H1 (cell line): ENCODE measurements at regions not wholly inside any gene's neighbourhood (a gene's known extent, or its start where the extent isn't known, plus 50 kb on each side); places are given as distances from the start of the nearest gene placed in this dataset.

Source experiments
- CTCF ChIA-PET: fragments of 300-600 bp; sonication (Branson Sonifier 250); formaldehyde crosslinking; loops from one replicate; lab custom pipeline; 2021; ENCODE audit not compliant: partially characterized antibody; lab: Charles Lee
- POLR2A ChIA-PET: fragments of 300-600 bp; sonication (Branson Sonifier 250); formaldehyde crosslinking; loops from one replicate; lab custom pipeline; 2021; ENCODE audit warnings: inconsistent platforms; ENCODE audit not compliant: partially characterized antibody; lab: Charles Lee
- DNase-seq, 2 experiments: peaks; one replicate each; pipeline versions ENCODE4 v3.0.0 to v3.0.0-alpha.2; 2010 to 2022; ENCODE audit warnings: low spot score in 2 of 2, low read depth in 1 of 2, mixed read lengths in 1 of 2
- FAIRE-seq: peaks from 2 replicates; lab custom pipeline; 2011; peaks lifted over from hg19 to GRCh38; lab: Jason Lieb, UNC
- H2AFZ ChIP-seq: 2 replicates; pipeline ENCODE4 v1.8.1; 2012; ENCODE audit warnings: low read length, inconsistent platforms
- H2AK5ac ChIP-seq: 2 replicates; pipeline ENCODE4 v1.6.1; 2013; ENCODE audit warnings: low read depth, low read length
- H2BK120ac ChIP-seq: replicated peaks from 2 replicates; pipeline ENCODE3; 2013; ENCODE audit warnings: low read depth, low read length, inconsistent platforms
- H2BK12ac ChIP-seq: 2 replicates; pipeline ENCODE4 v1.6.1; 2013; ENCODE audit warnings: low read depth, low read length
- H2BK15ac ChIP-seq: 2 replicates; pipeline ENCODE4 v1.6.1; 2013; ENCODE audit warnings: low read length
- H2BK20ac ChIP-seq: 2 replicates; pipeline ENCODE4 v1.6.1; 2013; ENCODE audit warnings: low read length
- H2BK5ac ChIP-seq: 2 replicates; pipeline ENCODE4 v1.6.1; 2013; ENCODE audit warnings: low read depth, low read length
- H3K14ac ChIP-seq: 2 replicates; pipeline ENCODE4 v1.6.1; 2013; ENCODE audit warnings: inconsistent platforms; ENCODE audit not compliant: insufficient read length
- H3K18ac ChIP-seq: 2 replicates; pipeline ENCODE4 v1.6.1; 2013; ENCODE audit warnings: low read length; ENCODE audit errors: extremely low read depth
- H3K23ac ChIP-seq: 2 replicates; pipeline ENCODE4 v1.6.1; 2013; ENCODE audit warnings: inconsistent platforms; ENCODE audit not compliant: insufficient read length
- H3K23me2 ChIP-seq: 2 replicates; pipeline ENCODE4 v1.6.1; 2013; ENCODE audit warnings: low read depth, low read length
- H3K27ac ChIP-seq: 2 replicates; pipeline ENCODE4 v1.6.1; 2011; ENCODE audit warnings: low read depth, low read length, inconsistent platforms
- H3K27me3 ChIP-seq, 4 experiments: replicated peaks in 1 of 4; 1 replicate in 1 of 4; 2 replicates in 3 of 4; pipeline versions ENCODE4 v1.6.1 to v1.8.1; 2011 to 2013; ENCODE audit warnings: low read length in 3 of 4, mild to moderate bottlenecking in 3 of 4, inconsistent platforms in 2 of 4, mixed read lengths in 2 of 4, moderate library complexity in 1 of 4; ENCODE audit not compliant: control insufficient read depth in 3 of 4, insufficient read depth in 3 of 4; ENCODE audit errors: extremely low read depth in 1 of 4
- H3K36me3 ChIP-seq, 4 experiments: 2 replicates each; pipeline versions ENCODE4 v1.6.1 to v1.8.1; 2011 to 2013; ENCODE audit warnings: mild to moderate bottlenecking in 4 of 4, low read length in 3 of 4, moderate library complexity in 2 of 4, control low read depth in 1 of 4, inconsistent platforms in 1 of 4; ENCODE audit not compliant: insufficient read depth in 4 of 4, control insufficient read depth in 2 of 4
- H3K4ac ChIP-seq: replicated peaks from 2 replicates; pipeline ENCODE3; 2013; ENCODE audit warnings: low read length, low read depth, mixed read lengths, inconsistent platforms; ENCODE audit not compliant: insufficient read length
- H3K4me1 ChIP-seq, 4 experiments: replicated peaks in 1 of 4; 1 replicate in 1 of 4; 2 replicates in 3 of 4; pipeline versions ENCODE4 v1.6.1 to v1.8.1; 2011 to 2013; ENCODE audit warnings: low read length in 3 of 4, inconsistent platforms in 2 of 4, mixed read lengths in 1 of 4; ENCODE audit not compliant: insufficient read depth in 4 of 4, control insufficient read depth in 3 of 4
- H3K4me2 ChIP-seq, 2 experiments: 2 replicates each; pipeline versions ENCODE4 v1.6.1 to v1.8.1; 2011 to 2013; ENCODE audit warnings: low read depth in 2 of 2, low read length in 2 of 2, control low read depth in 1 of 2, inconsistent platforms in 1 of 2, mild to moderate bottlenecking in 1 of 2; ENCODE audit not compliant: insufficient read depth in 1 of 2
- H3K4me3 ChIP-seq, 4 experiments: fragments of 200-600, 300-600 bp in 1 of 4; sonication (generic), shearing (Covaris generic), sonication (Bioruptor Twin) in 1 of 4; 2 replicates each; pipeline versions ENCODE4 v1.5.1 to v1.8.1; 2011 to 2016; ENCODE audit warnings: low read length in 4 of 4, low read depth in 3 of 4, control low read depth in 2 of 4, inconsistent platforms in 2 of 4, mild to moderate bottlenecking in 2 of 4, mixed read lengths in 1 of 4, moderate library complexity in 1 of 4; ENCODE audit not compliant: insufficient read depth in 2 of 4; ENCODE audit errors: extremely low read depth in 1 of 4
- H3K56ac ChIP-seq: replicated peaks from 2 replicates; pipeline ENCODE3; 2013; ENCODE audit warnings: low read depth, mild to moderate bottlenecking, mixed read lengths, low read length, inconsistent platforms; ENCODE audit not compliant: insufficient read length
- H3K79me1 ChIP-seq: 2 replicates; pipeline ENCODE4 v1.6.1; 2013; ENCODE audit warnings: low read depth, low read length, control low read depth
- H3K79me2 ChIP-seq, 2 experiments: 2 replicates each; pipeline versions ENCODE4 v1.6.1 to v1.8.1; 2012 to 2013; ENCODE audit warnings: low read length in 2 of 2, mild to moderate bottlenecking in 2 of 2, inconsistent platforms in 1 of 2; ENCODE audit not compliant: insufficient read depth in 2 of 2, control insufficient read depth in 1 of 2
- H3K9ac ChIP-seq, 4 experiments: replicated peaks in 1 of 4; 1 replicate in 1 of 4; 2 replicates in 3 of 4; pipeline versions ENCODE4 v1.6.1 to v1.8.1; 2011 to 2013; ENCODE audit warnings: low read depth in 3 of 4, low read length in 3 of 4, control low read depth in 2 of 4, mild to moderate bottlenecking in 2 of 4, moderate library complexity in 2 of 4, inconsistent platforms in 1 of 4; ENCODE audit errors: extremely low read depth in 1 of 4
- H3K9me3 ChIP-seq, 2 experiments: 2 replicates each; pipeline versions ENCODE4 v1.6.1 to v1.8.1; 2012 to 2013; ENCODE audit warnings: mild to moderate bottlenecking in 2 of 2, moderate library complexity in 2 of 2, control low read depth in 1 of 2, inconsistent platforms in 1 of 2, low read depth in 1 of 2, low read length in 1 of 2, mixed read lengths in 1 of 2; ENCODE audit not compliant: insufficient read depth in 2 of 2
- H4K20me1 ChIP-seq, 2 experiments: replicated peaks in 1 of 2; 2 replicates each; pipeline versions ENCODE3 to v1.8.1; 2011 to 2013; ENCODE audit warnings: inconsistent platforms in 2 of 2, low read length in 2 of 2, mild to moderate bottlenecking in 1 of 2; ENCODE audit not compliant: insufficient read depth in 2 of 2, control insufficient read depth in 1 of 2
- H4K5ac ChIP-seq: 2 replicates; pipeline ENCODE4 v1.6.1; 2013; ENCODE audit warnings: low read length, low read depth, mixed read lengths, inconsistent platforms; ENCODE audit not compliant: insufficient read length
- H4K8ac ChIP-seq: 2 replicates; pipeline ENCODE4 v1.8.0; 2013; ENCODE audit warnings: mild to moderate bottlenecking, moderate library complexity, low read length, inconsistent platforms; ENCODE audit not compliant: insufficient read depth; ENCODE audit errors: extremely low read depth
- H4K91ac ChIP-seq: replicated peaks from 2 replicates; pipeline ENCODE3; 2013; ENCODE audit warnings: low read length, mixed read lengths, inconsistent platforms; ENCODE audit not compliant: insufficient read length
- SP1 ChIP-seq: IDR thresholded peaks from 2 replicates; pipeline ENCODE4 v1.6.1; 2011; ENCODE audit warnings: low read depth, low read length
- TCF12 ChIP-seq: IDR thresholded peaks from 2 replicates; pipeline ENCODE4 v1.6.1; 2011; ENCODE audit warnings: low read depth, mild to moderate bottlenecking, low read length
- WGBS, 2 experiments: shearing (Covaris generic) in 1 of 2; methylation state at CpG; one replicate each; pipeline versions ENCODE4 v1.1.6 to v1.1.7; 2013 to 2015; ENCODE audit warnings: low lambda C conversion rate in 2 of 2, mixed read lengths in 2 of 2, inconsistent platforms in 1 of 2, low coverage in 1 of 2, missing lambda C conversion rate in 1 of 2; ENCODE audit not compliant: insufficient replicate concordance in 2 of 2, insufficient coverage in 1 of 2, insufficient read length in 1 of 2; ENCODE audit errors: extremely low coverage in 1 of 2, missing lambda C conversion rate in 1 of 2; 5-methylcytosine and 5-hydroxymethylcytosine counted together

DNA sequence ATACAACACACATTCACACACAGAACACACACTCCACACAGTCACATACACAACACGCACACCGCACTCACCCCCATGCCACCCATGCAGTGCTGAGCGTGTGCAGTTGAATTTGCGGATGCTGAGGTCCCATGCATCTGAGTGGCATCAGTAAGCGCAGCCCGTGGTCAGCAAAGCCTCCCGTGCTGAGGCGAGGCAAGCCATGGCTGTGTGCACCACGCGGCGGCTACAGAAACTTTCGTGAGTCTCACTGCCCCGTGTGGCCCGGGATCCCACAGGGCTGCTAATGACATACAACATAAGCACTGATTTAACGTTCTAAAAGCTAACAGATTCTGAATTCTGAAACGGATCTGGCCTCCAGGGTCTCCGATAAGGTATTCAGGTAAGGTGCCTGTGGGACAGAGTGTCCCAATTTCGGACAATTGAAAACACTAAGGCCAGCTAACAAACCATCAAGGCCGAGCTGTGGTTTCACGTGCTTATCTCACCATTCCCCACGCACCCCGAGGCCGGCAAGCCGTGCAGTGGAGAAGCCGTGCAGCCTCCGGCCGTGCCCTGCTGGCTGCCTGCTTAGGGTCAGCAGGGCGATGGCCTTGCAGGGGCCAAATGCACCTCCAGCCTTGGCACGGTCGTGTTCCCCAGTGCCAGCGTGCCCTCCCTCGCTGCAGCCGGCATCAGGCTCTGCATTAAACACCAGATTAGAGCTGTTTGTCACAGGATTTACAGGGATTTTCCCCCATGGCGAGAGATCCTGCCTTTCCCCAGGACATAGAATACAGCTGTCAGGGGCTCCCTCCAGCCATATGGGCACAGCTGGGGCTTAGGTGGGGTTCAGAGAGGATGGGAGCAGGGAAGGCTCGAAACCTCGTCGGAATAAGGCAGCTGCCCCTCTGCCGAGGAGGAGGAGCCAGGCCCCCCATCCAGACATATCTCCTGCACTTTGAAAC is 191.7 kb downstream of the C16orf95 start:
- Histone ChIP-seq H3K4me1 (peaks cover 0 to 3% (median 0%) of the 10 kb centered on the region in 4 experiments; a peak in 1 of 7 replicates), H3K9ac (no peak overlapping the region; a peak in 1 of 7 replicates), H4K20me1 (peaks cover 0 to 6% of the 10 kb centered on the region in 2 experiments), H2BK120ac (no peak overlapping the region), H3K4me2 (no peak overlapping the region), H3K27me3 (peaks cover 0 to 3% (median 0%) of the 10 kb centered on the region in 4 experiments; a peak in 1 of 7 replicates), H2BK20ac (no peak overlapping the region), H4K91ac (no peak overlapping the region), H3K14ac (no peak overlapping the region), H3K36me3 (no peaks in the 10 kb centered on the region), H3K79me1 (0 out of 2 replicates have a peak, but pooled peaks cover 4% of the 10 kb centered on the region), H4K5ac (no peak overlapping the region), H2AK5ac (peak overlapping the region; percentile 54), H2BK5ac (0 out of 2 replicates have a peak overlapping the region, but pooled peaks have one; percentile 9), H3K79me2 (no peaks in the 10 kb centered on the region), H2BK12ac (no peak overlapping the region), H2BK15ac (0 out of 2 replicates have a peak overlapping the region, but pooled peaks have one; percentile 4), H3K4ac (no peak overlapping the region), H2AFZ (no peak overlapping the region), H3K18ac (no peak overlapping the region), H3K23ac (no peak overlapping the region), H3K23me2 (peaks cover 8% of the 10 kb centered on the region), H3K56ac (no peak overlapping the region), H3K27ac (no peak overlapping the region), H3K9me3 (peaks cover 0 to 5% of the 10 kb centered on the region in 2 experiments; a peak in 2 of 4 replicates), H3K4me3 (no peak overlapping the region), H4K8ac (peak overlapping the region; percentile 45; the same call in 1 of the 2 replicates)
- DNase-seq: no peak
- CTCF ChIA-PET: interaction anchor here (0.7 to 1.8 kb wide), 6 partner anchors 10 to 562 kb away, joined by 3 to 4 read pairs (median 3); no protein-coding TSS in a partner anchor
- 93% methylated on average over 38 of the region's 38 CpGs; no CpG with 5 or more reads in 1 of the 2 experiments for WGBS, 2 experiments
- no peak for FAIRE-seq
- POLR2A ChIA-PET: interaction anchor here (0.6 kb wide), 1 partner anchor 1122 kb away, joined by 3 read pairs; no protein-coding TSS in a partner anchor
- TF ChIP-seq SP1 (no peak), TCF12 (no peak)
